Thyroid gland (tissue), 4 donors: ENCODE measurements at regions not wholly inside any gene's neighbourhood (a gene's known extent, or its start where the extent isn't known, plus 50 kb on each side); places are given as distances from the start of the nearest gene placed in this dataset.

Source experiments
- POLR2A ChIP-seq, 2 donors: fragments of 450-650 bp; IDR thresholded peaks; one replicate each; pipeline ENCODE4 v1.6.1; 2017; ENCODE audit warnings: antibody characterized with exemption in 2 of 2, mild to moderate bottlenecking in 2 of 2, moderate library complexity in 1 of 2
- TF ChIP-seq, protein P1 (sequence below), 6 experiments: fragments of 200-600 bp in 3 of 6; fragments of 450-650 bp in 3 of 6; sonication (generic) in 3 of 6; IDR thresholded peaks; one replicate each; pipeline ENCODE4 v1.5.1; 2016 to 2019; ENCODE audit warnings: antibody characterized with exemption in 6 of 6, mild to moderate bottlenecking in 2 of 6, inconsistent platforms in 1 of 6, moderate library complexity in 1 of 6

DNA sequence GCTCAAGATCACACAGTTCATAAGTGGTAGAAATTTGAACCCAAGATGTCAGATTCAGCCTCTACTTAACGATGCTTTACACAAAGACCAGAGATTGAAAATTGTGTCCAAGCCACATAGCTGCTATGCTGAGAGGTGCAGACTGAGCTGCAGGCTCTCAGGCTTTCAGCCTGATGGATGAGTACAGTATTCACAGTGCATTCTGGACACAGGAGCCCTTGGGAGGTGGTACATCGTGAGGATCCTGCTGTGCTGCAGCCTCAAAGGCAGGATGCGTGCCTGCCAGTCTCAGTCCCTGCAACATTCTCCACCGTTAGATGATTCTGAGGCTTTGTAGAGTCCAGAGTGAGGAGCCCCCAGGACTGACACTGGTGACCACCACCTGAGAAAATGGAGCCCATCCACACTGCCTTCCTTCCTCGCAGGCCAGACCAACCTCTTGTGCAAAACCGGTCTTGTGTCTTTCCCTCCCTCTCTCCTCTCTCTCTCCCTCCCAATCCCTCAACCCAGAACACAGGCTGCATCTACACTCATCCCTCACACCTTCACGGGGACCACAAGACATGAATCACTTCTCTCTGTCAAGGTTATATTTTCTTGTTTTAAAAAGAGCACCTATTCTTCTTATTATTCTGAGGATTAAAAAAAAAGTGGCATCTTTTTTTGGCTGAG lies 203.4 kb upstream of the ZNF507 start:
- TF ChIP-seq POLR2A (IDR thresholded peaks at IDR 0.05), result no peak
- TF ChIP-seq, protein P1, sequence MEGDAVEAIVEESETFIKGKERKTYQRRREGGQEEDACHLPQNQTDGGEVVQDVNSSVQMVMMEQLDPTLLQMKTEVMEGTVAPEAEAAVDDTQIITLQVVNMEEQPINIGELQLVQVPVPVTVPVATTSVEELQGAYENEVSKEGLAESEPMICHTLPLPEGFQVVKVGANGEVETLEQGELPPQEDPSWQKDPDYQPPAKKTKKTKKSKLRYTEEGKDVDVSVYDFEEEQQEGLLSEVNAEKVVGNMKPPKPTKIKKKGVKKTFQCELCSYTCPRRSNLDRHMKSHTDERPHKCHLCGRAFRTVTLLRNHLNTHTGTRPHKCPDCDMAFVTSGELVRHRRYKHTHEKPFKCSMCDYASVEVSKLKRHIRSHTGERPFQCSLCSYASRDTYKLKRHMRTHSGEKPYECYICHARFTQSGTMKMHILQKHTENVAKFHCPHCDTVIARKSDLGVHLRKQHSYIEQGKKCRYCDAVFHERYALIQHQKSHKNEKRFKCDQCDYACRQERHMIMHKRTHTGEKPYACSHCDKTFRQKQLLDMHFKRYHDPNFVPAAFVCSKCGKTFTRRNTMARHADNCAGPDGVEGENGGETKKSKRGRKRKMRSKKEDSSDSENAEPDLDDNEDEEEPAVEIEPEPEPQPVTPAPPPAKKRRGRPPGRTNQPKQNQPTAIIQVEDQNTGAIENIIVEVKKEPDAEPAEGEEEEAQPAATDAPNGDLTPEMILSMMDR (IDR thresholded peaks at IDR 0.05), result no peak
